NOMO-1 (cell line): ENCODE measurements at regions not wholly inside any gene's neighbourhood (a gene's known extent, or its start where the extent isn't known, plus 50 kb on each side); places are given as distances from the start of the nearest gene placed in this dataset.
"Not testable (repeated sequence)": the region's sequence is repeated elsewhere in the genome, so short reads cannot be mapped to it uniquely, and the experiment has no call there.

Experiments used
- DNase-seq, 2 experiments: peaks; one replicate each; lab custom pipeline; 2025; ENCODE audit not compliant: unreplicated experiment in 2 of 2; lab: John Stamatoyannopoulos, UW

DNA sequence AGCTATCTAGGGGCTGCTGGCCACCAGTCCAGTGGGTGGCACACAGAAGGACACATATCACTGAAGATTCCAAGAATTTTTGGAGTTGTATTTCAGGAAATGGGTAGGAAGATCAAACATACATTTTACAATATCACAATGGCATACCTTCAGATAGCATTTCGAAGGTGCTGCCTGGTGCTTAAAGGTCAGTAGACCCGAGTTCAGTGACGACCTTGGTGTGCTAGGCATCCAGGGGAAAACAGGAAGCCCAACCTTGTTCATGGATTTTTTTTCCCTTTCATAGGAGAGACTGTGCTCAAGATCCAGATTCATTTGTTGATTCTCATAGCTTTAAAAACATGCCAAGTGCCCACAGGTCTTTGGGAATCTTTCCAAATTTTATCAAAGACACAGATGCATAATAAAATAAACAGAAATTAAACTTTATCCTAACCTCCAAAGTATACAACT lies 51.0 kb upstream of the RCBTB2 start:
- DNase-seq: no peak

DNA sequence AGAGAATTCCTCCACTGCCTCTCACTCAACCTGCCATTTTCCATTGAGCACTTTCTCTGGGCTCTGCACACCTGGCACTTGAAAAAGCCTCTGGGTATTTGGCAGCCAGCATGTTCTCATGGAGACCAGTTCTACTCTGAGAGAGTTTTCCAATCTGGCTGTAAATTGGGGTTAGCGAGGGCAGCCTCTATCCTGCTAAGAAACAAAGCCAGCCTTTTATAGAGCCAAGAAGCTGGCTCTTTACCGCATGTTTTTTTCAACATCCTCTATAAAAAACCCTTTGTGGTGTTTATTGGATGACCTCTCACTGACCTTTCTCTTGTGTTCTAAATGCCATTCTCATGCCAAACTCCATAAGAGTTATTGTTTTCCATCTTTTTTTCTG lies 52.6 kb upstream of the RCBTB2 start:
- peak in 1 of 2 experiments; percentile 25 for DNase-seq

DNA sequence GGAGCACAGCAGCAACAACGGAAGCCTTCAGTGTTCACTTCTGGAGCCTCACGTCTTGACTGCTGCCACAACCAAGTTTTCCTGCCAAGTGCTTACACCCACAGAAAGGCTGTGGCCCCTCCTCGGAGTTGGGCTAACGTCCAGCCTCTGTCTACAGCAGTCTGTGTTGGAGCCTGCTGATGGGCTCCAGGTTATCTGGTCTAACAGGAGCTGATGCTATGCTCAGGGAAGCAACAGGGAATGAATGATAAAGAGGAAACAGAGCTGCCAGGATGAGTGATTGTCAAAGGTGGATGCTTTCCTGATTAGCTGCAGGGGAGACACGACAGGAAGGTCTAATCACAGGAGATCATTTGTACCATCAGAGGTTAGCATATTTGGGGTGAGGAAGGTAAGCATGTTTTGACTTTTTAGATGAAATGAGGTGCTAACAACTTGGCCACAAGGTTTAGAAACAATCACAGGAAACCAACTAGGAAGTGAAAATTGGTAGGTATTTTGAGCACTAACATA lies 53.8 kb upstream of the RCBTB2 start:
- DNase-seq: peak in 1 of 2 experiments; percentile 19

DNA sequence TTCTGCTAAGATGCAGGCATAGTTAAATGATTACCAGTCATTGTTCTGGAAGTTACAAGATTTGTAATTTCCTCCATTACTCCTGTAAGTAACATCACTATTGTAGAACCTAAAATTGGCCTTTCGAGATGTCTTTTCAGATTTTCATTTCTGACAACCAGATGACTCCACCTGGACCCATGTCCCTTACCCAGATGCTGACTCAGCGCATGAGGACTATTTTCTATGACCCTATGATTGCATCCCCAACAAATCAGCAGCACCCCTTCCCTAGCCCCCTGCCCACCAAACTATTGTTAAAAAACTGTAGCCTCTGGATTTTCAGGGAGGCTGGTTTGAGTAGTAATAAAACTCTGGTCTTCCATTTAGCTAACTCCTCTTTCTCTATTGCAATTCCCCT lies 55.2 kb upstream of the RCBTB2 start:
- no peak for DNase-seq

DNA sequence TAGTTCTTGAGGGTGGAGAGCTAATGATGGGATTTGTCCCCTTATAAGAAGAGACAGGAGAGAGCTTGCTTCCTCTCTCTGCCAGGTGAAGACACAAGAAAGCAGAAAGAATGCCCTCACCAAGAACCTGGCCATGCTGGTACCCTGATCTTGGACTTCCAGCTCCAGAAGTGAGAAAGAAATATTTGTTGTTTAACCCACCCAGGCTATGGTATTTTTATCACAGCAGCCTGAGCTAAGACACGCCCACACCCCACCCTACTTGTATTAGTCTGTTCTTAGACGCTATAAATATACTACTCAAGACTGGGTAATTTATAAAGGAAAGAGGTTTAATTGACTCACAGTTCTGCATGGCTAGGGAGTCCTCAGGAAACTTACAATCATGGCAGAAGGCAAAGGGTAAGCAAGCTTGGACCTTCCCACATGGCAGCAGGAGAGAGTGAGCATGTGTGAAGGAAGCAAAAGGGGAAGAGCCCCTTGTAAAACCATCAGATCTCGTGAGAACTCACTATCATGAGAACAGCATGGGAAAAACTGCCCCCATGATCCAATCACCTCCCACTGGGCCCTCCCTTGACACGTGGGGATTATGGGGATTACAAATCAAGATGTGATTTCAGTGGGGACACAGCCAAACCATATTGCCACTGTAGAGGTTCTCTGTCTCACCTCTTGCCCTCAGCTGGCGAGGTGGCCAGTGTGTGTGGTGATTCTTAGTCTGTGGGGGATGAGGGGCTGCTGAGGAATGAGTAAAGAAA lies 57.4 kb upstream of the RCBTB2 start:
- no peak for DNase-seq

DNA sequence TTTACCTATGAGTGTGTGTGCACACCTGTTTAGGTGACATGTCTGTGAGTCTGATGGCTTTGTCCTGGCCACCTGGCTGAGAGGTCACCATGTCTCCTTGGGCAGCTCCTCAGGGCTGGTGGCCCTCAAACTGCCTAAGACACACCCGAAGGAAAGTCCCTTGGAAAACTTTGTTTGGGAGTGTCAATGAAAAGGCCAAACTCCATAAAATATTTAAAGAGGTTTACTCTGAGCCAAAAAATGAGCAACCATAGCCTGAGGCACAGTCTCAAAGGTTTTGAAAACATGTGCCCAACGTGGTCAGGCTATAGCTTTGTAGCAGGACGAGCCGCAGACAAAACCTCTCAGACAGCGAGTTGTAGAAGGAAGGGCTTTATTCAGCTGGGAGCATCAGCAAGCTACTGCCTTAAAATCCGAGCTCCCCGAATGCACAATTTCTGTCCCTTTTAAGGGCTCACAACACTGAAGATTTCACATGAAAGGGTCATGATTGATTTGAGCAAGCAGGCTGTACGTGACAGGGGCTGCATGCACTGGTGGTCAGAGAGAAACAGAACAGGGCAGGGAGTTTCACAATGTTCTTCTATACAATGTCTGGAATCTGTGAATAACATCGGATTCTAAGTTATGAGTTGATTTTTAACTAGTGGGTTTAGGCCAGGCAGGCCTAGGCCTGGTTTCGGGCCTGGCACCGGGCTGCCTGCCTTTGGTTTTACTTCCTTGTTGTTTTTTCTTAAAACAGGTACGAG lies 58.4 kb upstream of the RCBTB2 start:
- not testable (repeated sequence) for DNase-seq

DNA sequence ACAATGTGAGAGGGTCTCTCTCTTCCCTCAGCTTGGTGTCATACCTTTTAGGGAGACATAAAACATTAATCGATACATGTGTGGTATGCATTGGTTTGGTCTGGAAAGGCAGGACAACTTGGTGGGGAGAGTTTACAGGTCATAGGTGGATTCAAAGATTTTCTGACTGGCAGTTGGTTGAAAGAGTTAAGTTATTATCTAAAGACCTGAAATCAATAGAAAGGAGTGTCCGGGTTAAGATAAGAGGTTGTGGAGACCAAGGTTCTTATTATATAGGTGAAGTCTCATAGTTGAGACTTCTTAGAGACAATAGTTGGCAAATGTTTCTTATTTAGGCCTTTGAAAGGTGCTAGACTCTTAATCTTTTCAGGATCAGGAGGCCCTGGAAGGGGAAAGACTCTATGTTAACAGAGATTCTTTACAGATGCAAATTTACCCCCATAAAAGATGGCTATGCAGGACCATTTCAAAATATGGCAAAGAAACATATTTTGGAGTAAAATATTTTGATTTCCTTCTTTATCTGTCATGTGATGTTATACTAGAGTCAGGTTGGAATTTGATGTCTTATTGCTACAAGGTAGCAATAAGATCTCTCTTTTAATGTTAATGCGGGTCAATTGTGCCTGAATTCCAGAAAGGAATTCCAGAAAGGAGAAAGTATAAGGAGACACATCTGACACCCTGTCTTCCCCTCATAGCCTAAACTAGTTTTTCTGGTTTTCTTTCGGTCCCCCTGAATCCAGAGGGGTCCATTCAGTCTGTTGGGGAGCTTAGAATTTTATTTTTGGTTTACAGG lies 59.2 kb upstream of the RCBTB2 start:
- no peak for DNase-seq

DNA sequence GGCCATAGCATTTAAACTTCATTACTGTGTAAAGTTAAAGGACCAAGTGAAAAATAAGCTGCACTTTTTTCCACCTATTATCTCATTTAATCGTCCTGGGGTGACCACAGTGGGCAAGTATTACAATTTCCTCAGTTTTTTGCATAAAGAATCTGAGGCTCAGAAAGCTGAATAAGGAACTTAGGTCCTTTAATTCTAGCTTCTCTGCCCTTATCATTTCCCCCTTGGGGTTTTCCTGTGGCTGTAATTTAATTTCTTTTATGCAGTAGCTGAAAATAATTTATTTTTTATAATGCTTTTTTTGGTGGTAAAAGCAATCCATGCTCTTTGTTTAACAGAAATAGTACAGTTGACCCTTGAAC lies 59.8 kb upstream of the RCBTB2 start:
- DNase-seq: peak in 1 of 2 experiments; percentile 14

DNA sequence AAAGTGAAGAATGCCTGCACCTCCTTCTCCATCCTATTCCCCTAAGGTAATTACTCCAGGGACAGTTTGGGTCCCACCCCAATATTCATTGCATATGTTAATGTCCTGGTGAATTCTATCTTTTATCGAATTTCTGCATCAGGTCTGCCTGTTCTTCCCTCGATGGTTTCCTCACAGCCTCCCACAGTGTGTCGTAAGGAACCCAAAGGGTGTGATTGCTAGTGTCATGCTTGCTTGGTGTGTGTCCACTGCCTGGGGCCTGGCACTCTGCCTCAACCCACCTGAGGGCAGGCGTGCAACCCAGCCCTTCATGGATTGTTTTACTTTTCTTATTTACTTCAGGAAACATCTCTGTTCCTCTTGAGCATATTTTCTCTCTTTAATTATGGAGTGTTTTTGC lies 60.2 kb upstream of the CYSLTR2 start:
- no peak for DNase-seq

DNA sequence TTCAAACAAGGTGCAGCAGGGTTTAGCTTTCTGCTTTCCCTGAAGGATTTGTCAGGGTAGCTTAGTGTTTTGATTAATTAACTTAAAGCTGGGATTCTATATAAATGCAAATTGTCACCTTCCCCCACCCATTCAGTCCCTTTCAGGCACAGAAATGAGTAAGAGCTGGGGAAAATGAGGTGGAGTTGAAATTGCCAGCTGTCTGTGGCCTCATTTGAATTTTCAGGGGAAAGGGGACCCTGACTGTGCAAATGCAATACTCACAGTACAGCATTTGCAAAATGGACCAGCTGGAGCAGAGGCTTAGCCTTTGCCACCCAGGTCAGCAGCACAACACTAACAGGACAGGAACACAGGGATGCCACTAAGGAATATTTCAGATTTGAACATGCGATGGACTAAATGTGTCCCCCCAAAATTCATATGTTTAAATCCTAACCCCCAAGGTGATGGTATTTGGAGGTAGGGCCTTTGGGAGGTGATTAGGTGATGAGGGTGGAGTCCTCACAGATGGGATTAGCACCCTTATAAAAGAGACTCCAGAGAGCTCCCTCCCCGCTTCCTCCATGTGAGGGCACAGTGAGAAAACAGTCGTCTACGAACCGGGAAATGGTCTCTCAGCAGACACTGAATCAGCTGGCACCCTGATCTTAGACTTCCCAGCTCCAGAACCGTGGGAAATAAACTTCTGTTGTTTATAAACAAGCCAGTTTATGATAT lies 59.5 kb upstream of the CYSLTR2 start:
- no peak for DNase-seq

DNA sequence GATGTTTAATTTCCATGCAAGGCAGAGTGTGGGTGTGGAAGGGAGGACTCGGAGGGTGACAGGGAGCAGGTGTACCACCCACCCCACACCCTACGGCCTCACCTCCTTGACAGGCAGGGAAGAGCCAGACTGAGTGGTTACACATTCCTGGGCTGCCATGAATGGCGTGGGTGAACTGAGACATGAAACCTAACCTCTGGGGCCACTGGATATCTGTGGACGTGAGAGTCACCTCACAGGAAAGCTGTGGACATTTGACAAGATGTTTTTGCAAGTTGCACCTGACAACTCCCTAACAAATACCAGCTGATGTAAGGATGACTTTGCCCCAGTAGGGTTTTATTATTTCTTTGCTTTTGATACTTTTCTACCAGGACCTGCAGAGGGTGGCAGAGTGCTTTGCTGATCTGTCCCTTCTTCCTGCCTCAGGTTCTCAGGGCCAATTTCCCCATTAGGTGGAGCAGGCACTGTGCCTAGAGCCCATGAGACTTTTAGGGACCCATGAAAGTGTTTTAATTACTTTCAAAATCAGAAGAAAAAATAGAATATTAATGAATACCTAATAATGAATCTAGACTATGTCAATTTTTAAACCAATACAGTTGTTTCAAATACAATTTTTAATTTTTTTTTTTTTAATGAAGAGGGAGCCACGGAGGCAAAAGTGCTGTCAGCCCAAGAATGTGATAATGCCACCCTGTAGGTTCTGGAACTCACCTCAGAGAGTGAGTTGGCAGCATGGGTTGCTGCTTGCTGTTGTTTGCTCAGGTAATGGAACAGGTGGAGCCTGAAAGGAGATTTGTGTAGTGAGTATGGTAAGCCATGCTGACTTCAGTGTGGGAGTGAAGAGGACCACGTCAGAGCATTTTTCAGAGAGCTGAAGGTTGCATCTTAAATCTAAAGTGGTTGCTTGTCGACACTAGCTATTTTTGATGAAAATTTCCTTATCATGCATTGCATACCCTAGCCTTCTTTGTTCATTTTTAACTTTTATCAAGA lies 58.0 kb upstream of the CYSLTR2 start:
- peak; percentile 51 to 81 for DNase-seq

DNA sequence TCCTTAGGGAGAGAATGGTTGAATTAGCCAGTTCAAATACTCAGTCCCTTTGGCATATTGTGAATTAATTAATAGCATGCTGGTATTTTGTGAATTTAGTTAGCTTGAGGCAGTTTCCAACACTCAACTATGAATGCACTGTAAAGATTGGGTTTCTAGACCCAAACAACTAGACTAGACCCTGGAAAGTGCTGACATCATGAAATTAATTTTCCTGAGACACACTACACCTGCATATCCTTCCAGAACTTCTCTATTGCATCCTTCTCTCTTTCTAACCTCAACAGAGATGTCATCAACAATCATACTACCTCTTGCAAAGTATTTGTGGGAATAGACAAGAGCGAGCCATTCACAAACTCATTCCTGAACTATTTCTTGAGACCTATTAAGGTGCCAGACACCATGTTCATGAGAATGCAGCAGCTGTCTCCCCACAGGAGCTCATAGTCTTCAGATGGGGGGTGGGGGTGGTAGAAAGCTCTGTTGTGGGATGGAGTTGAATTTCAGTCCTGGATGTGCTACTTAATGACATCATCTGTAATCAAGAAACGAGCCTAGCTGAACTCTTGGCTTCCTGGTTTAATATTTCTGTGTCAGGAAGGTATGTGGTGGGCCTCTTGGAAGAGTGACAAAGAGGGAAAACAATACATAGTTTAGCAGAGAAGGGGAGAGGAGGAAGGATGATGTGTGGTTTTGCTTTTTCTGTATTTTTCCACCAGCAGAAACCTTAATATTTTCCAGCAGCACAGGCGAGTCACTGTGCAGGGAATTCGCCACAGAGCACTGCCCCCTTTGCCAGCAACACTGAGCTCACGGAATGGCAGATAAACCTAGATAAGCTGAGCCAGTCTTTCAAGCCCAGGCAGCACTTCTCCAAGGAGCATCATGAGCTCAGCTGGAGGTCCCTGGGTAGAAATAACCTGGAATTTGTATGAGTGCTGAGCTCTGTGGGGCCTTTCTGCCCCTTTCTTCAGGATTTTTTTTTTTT lies 53.1 kb upstream of the CYSLTR2 start:
- no peak for DNase-seq

DNA sequence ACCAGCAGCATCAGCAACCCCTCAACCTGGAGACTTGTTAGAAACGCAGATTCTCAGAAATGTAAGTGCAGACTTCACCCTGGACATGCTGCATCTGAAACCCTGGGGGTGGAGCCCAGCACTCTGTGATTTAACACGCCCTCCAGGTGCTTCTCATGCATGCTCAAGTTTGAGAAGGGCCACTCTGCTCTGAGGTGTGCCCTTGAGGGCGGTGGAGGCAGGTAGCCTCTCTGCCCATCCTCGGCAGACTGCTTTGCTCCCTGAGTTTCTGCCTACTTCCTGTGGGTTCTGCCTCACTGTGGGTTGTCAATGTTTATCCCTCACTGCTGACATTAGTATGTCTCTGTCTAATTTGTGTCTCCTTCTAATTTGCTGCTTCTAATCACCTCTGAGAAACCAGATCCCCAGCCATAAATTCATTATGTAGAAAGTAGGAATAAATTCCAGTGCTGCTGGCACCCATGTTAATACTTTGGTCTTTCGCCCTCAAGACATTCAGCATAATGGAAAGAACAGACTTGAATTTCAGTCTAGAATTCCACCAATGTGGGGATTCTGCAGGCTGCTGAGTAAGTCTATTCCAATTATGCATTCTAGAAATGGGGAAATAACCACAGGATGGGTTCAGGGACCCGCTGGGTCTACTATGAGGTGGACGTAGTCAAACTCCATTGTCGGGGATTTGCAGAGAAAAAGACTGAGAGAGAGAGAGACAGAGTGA lies 51.3 kb upstream of the CYSLTR2 start:
- DNase-seq: no peak

DNA sequence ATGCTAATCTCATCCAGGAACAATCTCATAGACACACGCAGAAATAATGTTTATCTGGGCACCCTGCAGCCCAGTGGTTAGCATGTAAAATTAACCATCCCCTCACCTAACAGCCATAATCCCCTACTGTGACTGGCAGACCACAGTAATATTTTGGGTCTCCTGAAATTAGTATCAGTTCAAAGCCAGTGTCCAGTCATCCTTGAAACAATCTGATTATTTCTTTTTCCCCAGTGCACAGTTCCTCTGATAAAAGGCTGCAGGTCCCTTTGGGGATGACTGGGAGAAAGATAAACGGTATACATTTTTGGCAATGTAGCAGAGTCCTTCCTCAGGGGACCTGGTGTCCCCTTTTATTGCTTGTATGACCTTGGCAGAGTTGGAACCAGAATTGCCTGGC lies 50.4 kb upstream of the CYSLTR2 start:
- DNase-seq: no peak
